ENCODE measurements at regions not wholly inside any gene's neighbourhood (a gene's known extent, or its start where the extent isn't known, plus 50 kb on each side); places are given as distances from the start of the nearest gene placed in this dataset.

GRCh38 chr12:132404951-132405741, 75.8 kb upstream of the GALNT9 start:
- TF ChIP-seq CTCF (IDR thresholded peaks at IDR 0.05) (no peak), POLR2AphosphoS5 (IDR thresholded peaks at IDR 0.05) (no peak), POLR2A (IDR thresholded peaks at IDR 0.05) (no peak)
